NB4 (cell line): ENCODE measurements at regions not wholly inside any gene's neighbourhood (a gene's known extent, or its start where the extent isn't known, plus 50 kb on each side); places are given as distances from the start of the nearest gene placed in this dataset.
A peak's percentile ranks its signal among the peaks of the same experiment; 100 is the strongest.

ENCODE experiments used
- DNase-seq: peaks from one replicate; pipeline ENCODE4 v3.0.0; 2010; ENCODE audit warnings: low read depth
- H3K4me3 ChIP-seq: one replicate; pipeline ENCODE4 v1.5.1; 2011; ENCODE audit warnings: mild to moderate bottlenecking, low read depth, low read length, moderate library complexity
- CTCF ChIP-seq: IDR thresholded peaks from one replicate; pipeline ENCODE4 v1.5.1; 2012; ENCODE audit warnings: low read depth, low read length
- MAX ChIP-seq: IDR thresholded peaks from 2 replicates; pipeline ENCODE4 v1.6.1; 2011; ENCODE audit warnings: low read depth, low read length
- MYC ChIP-seq: IDR thresholded peaks from 2 replicates; pipeline ENCODE4 v1.6.1; 2011; ENCODE audit warnings: low read depth, low read length
- POLR2A ChIP-seq: IDR thresholded peaks from 2 replicates; pipeline ENCODE4 v1.6.1; 2011; ENCODE audit warnings: mild to moderate bottlenecking; ENCODE audit not compliant: insufficient read length; ENCODE audit errors: extremely low read depth

GRCh38 chr2:195214072-195214471 is 443.0 kb upstream of the SLC39A10 start:
- no peak for DNase-seq
- TF ChIP-seq MAX, result no peak
- no peak for TF ChIP-seq MYC
- no peak for TF ChIP-seq CTCF
- no peak for TF ChIP-seq POLR2A

GRCh38 chr2:195212586-195212985 is 444.4 kb upstream of the SLC39A10 start:
- no peak for DNase-seq
- H3K4me3 ChIP-seq, result no peak overlapping the region
- TF ChIP-seq POLR2A, result no peak

More at GRCh38 chr2:195214072-195214471, 443.0 kb upstream of the SLC39A10 start:
- no peak overlapping the region for H3K4me3 ChIP-seq

- TF ChIP-seq MYC, result no peak
- no peak for TF ChIP-seq CTCF
- TF ChIP-seq POLR2A, result no peak
- no peak for TF ChIP-seq MAX
- DNase-seq, result peak; percentile 17
- H3K4me3 ChIP-seq, result no peak overlapping the region
Measured at GRCh38 chr2:195202163-195202845, 454.7 kb upstream of the SLC39A10 start.

GRCh38 chr2:195199864-195200263 is 457.2 kb upstream of the SLC39A10 start:
- no peak for DNase-seq
- no peak overlapping the region for H3K4me3 ChIP-seq
- TF ChIP-seq POLR2A, result no peak
- no peak for TF ChIP-seq CTCF
- no peak for TF ChIP-seq MAX
- TF ChIP-seq MYC, result no peak

- H3K4me3 ChIP-seq, result no peak overlapping the region
- no peak for DNase-seq
- TF ChIP-seq MAX (no peak), MYC (no peak), CTCF (no peak), POLR2A (no peak)
Measured at GRCh38 chr2:195181059-195181705, 475.8 kb upstream of the SLC39A10 start.

GRCh38 chr2:195168369-195168768 is 488.7 kb upstream of the SLC39A10 start:
- no peak for DNase-seq
- H3K4me3 ChIP-seq, result no peak overlapping the region
- TF ChIP-seq POLR2A (no peak), MAX (no peak), MYC (no peak)

- H3K4me3 ChIP-seq, result no peak overlapping the region
- no peak for DNase-seq
- TF ChIP-seq MAX (no peak), MYC (no peak), POLR2A (no peak), CTCF (no peak)
Measured at GRCh38 chr2:195164930-195165329, 492.1 kb upstream of the SLC39A10 start.
